Panc1 (cell line): ENCODE measurements at regions not wholly inside any gene's neighbourhood (a gene's known extent, or its start where the extent isn't known, plus 50 kb on each side); places are given as distances from the start of the nearest gene placed in this dataset.

Experiments
- ATAC-seq: fragments of 200-7000 bp; cut with Tn5 transposase; 2 replicates; pipeline ENCODE4 v1.9.1; 2020; ENCODE audit warnings: mild to moderate bottlenecking, moderate library complexity
- BruUV-seq: library from RNA; stranded (reverse); fragments of 400-500 nt; replicated peaks from 2 replicates; lab custom pipeline; 2021; lab: Mats Ljungman, UMichigan
- CTCF ChIA-PET: fragments of 300-600 bp; sonication (Branson Sonifier 250); formaldehyde crosslinking; loops from one replicate; lab custom pipeline; 2022; ENCODE audit warnings: antibody characterized with exemption; lab: Charles Lee
- POLR2A ChIA-PET: fragments of 300-600 bp; sonication (Branson Sonifier 250); formaldehyde crosslinking; loops from one replicate; lab custom pipeline; 2022; ENCODE audit warnings: antibody characterized with exemption; lab: Charles Lee
- DNase-seq: peaks from one replicate; pipeline ENCODE4 v3.0.0-alpha.2; 2010; ENCODE audit warnings: low read depth, low spot score
- H3K27ac ChIP-seq: 2 replicates; pipeline ENCODE4 v1.5.1; 2011; ENCODE audit warnings: mild to moderate bottlenecking, low read length, inconsistent platforms
- H3K27me3 ChIP-seq: fragments of 200-500 bp; sonication (Bioruptor generic); 2 replicates; pipeline ENCODE4 v1.6.0; 2014; ENCODE audit warnings: low read length, inconsistent platforms; ENCODE audit not compliant: control insufficient read depth, insufficient read depth
- H3K36me3 ChIP-seq: fragments of 200-500 bp; sonication (Bioruptor generic); 2 replicates; pipeline ENCODE4 v1.5.1; 2014; ENCODE audit warnings: inconsistent platforms, mild to moderate bottlenecking, low read length, moderate library complexity; ENCODE audit not compliant: control insufficient read depth, insufficient read depth
- H3K4me1 ChIP-seq: 2 replicates; pipeline ENCODE4 v1.5.1; 2011; ENCODE audit warnings: inconsistent platforms, mild to moderate bottlenecking, low read length, moderate library complexity; ENCODE audit not compliant: control insufficient read depth, insufficient read depth
- H3K4me3 ChIP-seq, 2 experiments: 2 replicates each; pipeline ENCODE4 v1.5.1; 2011 to 2012; ENCODE audit warnings: low read depth in 2 of 2, low read length in 2 of 2, mild to moderate bottlenecking in 2 of 2, inconsistent platforms in 1 of 2, moderate library complexity in 1 of 2
- H3K9me3 ChIP-seq: fragments of 200-500 bp; sonication (Bioruptor generic); 2 replicates; pipeline ENCODE4 v1.5.1; 2014; ENCODE audit warnings: low read depth, mild to moderate bottlenecking, inconsistent platforms, low read length, moderate library complexity; ENCODE audit not compliant: control insufficient read depth, insufficient read depth
- POLR2AphosphoS5 ChIP-seq: IDR thresholded peaks from 2 replicates; pipeline ENCODE4 v1.6.1; 2012; ENCODE audit warnings: mild to moderate bottlenecking, low read depth, low read length, moderate library complexity
- REST ChIP-seq, 2 experiments: IDR thresholded peaks; 2 replicates each; pipeline ENCODE4 v1.6.1; 2011 to 2012; ENCODE audit warnings: low read depth in 2 of 2, control low read depth in 1 of 2, low read length in 1 of 2, mild to moderate bottlenecking in 1 of 2, moderate library complexity in 1 of 2; ENCODE audit not compliant: insufficient read depth in 1 of 2
- SIN3A ChIP-seq: IDR thresholded peaks from 2 replicates; pipeline ENCODE4 v1.6.1; 2012; ENCODE audit warnings: low read depth, mild to moderate bottlenecking, low read length, moderate library complexity, borderline replicate concordance; ENCODE audit not compliant: insufficient read depth
- TCF7L2 ChIP-seq: IDR thresholded peaks from 2 replicates; pipeline ENCODE4 v1.6.1; 2011; ENCODE audit warnings: mild to moderate bottlenecking, low read depth, low read length, inconsistent platforms
- in situ Hi-C: cut with HindIII; loops from 2 replicates; pipeline ENCODE4 v1.10.0; 2016; ENCODE audit warnings: low sequenced_read_pairs, low pct_unique_long_range_greater_than_20kb
- intact Hi-C: fragments of 100-400 bp; cut with micrococcal nuclease; formaldehyde crosslinking; loops from one replicate; pipeline ENCODE4 v1.10.0; 2022; ENCODE audit not compliant: unreplicated experiment
- TF ChIP-seq, protein P1 (sequence below): fragments of 450-650 bp; IDR thresholded peaks from 2 replicates; pipeline ENCODE4 v1.5.1; 2017; ENCODE audit warnings: mild to moderate bottlenecking

DNA sequence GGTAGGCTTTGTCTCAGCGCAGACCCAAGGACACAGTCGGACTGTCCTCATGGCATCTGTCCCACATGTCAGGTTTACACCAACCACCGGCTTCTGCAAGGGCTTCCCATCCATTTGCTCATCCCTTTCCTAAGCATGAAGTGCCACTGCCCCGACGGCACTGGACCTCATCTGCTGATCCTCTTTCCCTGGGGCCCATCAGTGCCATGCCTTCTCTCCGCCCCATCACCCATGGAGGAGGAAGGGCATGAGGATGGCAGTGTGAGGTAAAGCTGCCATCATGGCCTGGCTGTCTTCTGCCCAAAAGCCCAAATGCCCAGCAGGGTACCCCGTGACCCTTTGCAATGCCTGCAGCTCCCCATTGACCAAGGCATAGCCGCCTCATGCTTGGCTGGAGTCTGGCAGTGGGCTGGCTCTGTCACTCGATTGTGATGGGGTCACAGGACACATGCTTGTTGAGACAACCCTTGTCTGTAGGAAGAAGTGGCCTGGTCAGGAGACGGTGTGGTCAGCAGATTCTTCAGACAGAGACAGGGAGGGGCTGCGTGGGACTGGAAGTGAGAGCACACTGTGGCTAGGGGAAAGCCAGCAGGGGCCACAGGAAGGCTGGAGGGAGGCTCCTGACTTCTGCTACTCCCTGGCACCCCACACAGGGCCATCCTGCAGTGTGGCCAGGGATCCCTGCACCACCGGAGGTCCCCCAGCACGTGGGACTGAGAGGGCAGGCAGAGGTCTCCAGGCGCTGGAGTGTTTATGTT is 493.7 kb upstream of the HS6ST1 start:
- Histone ChIP-seq H3K4me3 (no peak overlapping the region), H3K4me1 (no peaks in the 10 kb centered on the region), H3K27me3 (no peaks in the 10 kb centered on the region), H3K27ac (no peak overlapping the region), H3K9me3 (no peaks in the 10 kb centered on the region), H3K36me3 (no peaks in the 10 kb centered on the region)
- TF ChIP-seq POLR2AphosphoS5 (no peak), REST (IDR thresholded peaks at IDR 0.05; ENCODE audit: insufficient read depth in 1 of 2, low read depth in 2 of 2, low read length in 1 of 2) (no peak), TCF7L2 (no peak), SIN3A (no peak)
- TF ChIP-seq, protein P1, sequence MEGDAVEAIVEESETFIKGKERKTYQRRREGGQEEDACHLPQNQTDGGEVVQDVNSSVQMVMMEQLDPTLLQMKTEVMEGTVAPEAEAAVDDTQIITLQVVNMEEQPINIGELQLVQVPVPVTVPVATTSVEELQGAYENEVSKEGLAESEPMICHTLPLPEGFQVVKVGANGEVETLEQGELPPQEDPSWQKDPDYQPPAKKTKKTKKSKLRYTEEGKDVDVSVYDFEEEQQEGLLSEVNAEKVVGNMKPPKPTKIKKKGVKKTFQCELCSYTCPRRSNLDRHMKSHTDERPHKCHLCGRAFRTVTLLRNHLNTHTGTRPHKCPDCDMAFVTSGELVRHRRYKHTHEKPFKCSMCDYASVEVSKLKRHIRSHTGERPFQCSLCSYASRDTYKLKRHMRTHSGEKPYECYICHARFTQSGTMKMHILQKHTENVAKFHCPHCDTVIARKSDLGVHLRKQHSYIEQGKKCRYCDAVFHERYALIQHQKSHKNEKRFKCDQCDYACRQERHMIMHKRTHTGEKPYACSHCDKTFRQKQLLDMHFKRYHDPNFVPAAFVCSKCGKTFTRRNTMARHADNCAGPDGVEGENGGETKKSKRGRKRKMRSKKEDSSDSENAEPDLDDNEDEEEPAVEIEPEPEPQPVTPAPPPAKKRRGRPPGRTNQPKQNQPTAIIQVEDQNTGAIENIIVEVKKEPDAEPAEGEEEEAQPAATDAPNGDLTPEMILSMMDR, result no peak
- POLR2A ChIA-PET, result no interaction called here
- ATAC-seq (no peak), DNase-seq (no peak)
- intact Hi-C loops, result no loop called here
- no TSS peak for BruUV-seq
- in situ Hi-C loops, result no loop called here
- CTCF ChIA-PET, result no interaction called here

GRCh38 chr2:128813352-128814034 is 494.8 kb upstream of the HS6ST1 start:
- H3K36me3 ChIP-seq, result no peaks in the 10 kb centered on the region
- H3K4me1 ChIP-seq, result no peaks in the 10 kb centered on the region
- H3K9me3 ChIP-seq, result no peaks in the 10 kb centered on the region
- ChIA-PET CTCF (no interaction called here), POLR2A (no interaction called here)
- BruUV-seq, result no TSS peak
- TF ChIP-seq SIN3A (no peak), REST (IDR thresholded peaks at IDR 0.05; ENCODE audit: insufficient read depth in 1 of 2, low read depth in 2 of 2, low read length in 1 of 2) (no peak), POLR2AphosphoS5 (no peak), TCF7L2 (no peak)
- TF ChIP-seq, protein P1, result no peak
- H3K27ac ChIP-seq, result no peak overlapping the region
- H3K4me3 ChIP-seq, result no peak overlapping the region
- DNase-seq (no peak), ATAC-seq (no peak)
- in situ Hi-C loops, result no loop called here
- intact Hi-C loops, result no loop called here
- H3K27me3 ChIP-seq, result no peaks in the 10 kb centered on the region
